Progenitor cell of endocrine pancreas (in vitro differentiated cells): ENCODE measurements at regions not wholly inside any gene's neighbourhood (a gene's known extent, or its start where the extent isn't known, plus 50 kb on each side); places are given as distances from the start of the nearest gene placed in this dataset.

ENCODE experiments used
- DNase-seq: peaks from one replicate; pipeline ENCODE4 v3.0.0; 2021; ENCODE audit warnings: low spot score; ENCODE audit not compliant: unreplicated experiment
- H3K27ac Mint-ChIP-seq: 2 replicates; pipeline ENCODE4 v1.8.0; 2021; ENCODE audit warnings: mild to moderate bottlenecking, moderate library complexity, mixed read lengths
- H3K27me3 Mint-ChIP-seq: 2 replicates; pipeline ENCODE4 v1.8.0; 2021; ENCODE audit warnings: mixed read lengths
- H3K36me3 Mint-ChIP-seq: 2 replicates; pipeline ENCODE4 v1.8.0; 2022; ENCODE audit warnings: mixed read lengths; ENCODE audit not compliant: insufficient read depth
- H3K4me1 Mint-ChIP-seq: 2 replicates; pipeline ENCODE4 v1.8.0; 2021; ENCODE audit warnings: low read depth, mixed read lengths
- H3K4me3 Mint-ChIP-seq: 2 replicates; pipeline ENCODE4 v1.8.0; 2021; ENCODE audit warnings: low read depth, mild to moderate bottlenecking, moderate library complexity, mixed read lengths
- H3K9me3 Mint-ChIP-seq: 2 replicates; pipeline ENCODE4 v1.8.0; 2021; ENCODE audit warnings: low read depth, mixed read lengths
- TF ChIP-seq, protein P1 (sequence below): fragments of 200-600 bp; sonication (generic); IDR thresholded peaks from one replicate; pipeline ENCODE4 v1.5.0; 2021; ENCODE audit warnings: antibody characterized with exemption, mild to moderate bottlenecking; ENCODE audit not compliant: unreplicated experiment

DNA sequence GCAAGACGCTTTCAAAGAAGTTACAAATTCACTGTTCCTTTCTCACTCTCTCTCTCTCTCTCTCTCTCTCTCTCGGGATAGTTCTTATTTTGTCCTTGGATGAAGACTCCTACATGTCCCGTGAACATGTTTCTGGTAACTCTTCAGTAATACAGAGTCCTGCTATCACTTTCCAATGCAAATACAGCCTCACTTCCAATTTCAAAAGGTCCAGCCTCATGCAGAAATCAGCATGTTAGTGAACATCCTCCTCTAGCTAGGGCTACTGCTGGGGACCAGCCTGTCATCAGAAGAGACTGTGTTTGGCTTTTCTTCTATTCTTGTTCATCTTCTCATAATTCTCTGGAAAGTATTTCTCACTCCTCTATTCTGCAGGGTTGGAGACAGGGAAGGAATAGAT lies 1306.7 kb upstream of the CELF4 start:
- no peaks in the 10 kb centered on the region for H3K27me3 Mint-ChIP-seq
- DNase-seq: no peak
- H3K4me1 Mint-ChIP-seq: peaks cover 1% of the 10 kb centered on the region
- no peaks in the 10 kb centered on the region for H3K36me3 Mint-ChIP-seq
- H3K4me3 Mint-ChIP-seq: no peak overlapping the region
- no peak overlapping the region for H3K27ac Mint-ChIP-seq
- TF ChIP-seq, protein P1, sequence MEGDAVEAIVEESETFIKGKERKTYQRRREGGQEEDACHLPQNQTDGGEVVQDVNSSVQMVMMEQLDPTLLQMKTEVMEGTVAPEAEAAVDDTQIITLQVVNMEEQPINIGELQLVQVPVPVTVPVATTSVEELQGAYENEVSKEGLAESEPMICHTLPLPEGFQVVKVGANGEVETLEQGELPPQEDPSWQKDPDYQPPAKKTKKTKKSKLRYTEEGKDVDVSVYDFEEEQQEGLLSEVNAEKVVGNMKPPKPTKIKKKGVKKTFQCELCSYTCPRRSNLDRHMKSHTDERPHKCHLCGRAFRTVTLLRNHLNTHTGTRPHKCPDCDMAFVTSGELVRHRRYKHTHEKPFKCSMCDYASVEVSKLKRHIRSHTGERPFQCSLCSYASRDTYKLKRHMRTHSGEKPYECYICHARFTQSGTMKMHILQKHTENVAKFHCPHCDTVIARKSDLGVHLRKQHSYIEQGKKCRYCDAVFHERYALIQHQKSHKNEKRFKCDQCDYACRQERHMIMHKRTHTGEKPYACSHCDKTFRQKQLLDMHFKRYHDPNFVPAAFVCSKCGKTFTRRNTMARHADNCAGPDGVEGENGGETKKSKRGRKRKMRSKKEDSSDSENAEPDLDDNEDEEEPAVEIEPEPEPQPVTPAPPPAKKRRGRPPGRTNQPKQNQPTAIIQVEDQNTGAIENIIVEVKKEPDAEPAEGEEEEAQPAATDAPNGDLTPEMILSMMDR: no peak
- no peaks in the 10 kb centered on the region for H3K9me3 Mint-ChIP-seq

DNA sequence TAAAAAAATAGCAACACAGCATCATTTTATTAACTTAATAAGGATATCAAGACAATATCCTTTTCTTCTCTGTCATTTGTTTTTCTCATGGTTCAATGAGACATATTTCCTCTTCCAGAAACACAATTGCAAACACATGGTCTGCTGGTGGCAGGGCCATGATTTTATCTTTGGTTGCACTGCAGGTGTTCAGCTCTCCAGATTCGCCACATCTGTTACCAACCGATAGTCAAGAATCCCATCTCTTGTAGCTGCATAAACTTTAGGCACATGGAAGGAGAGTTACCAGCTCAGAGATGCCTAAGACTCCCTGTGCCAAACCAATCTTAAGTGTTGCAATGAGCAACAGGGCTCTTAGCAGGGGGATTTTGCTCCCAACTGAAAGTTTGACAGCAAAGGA lies 1303.2 kb upstream of the CELF4 start:
- Mint-ChIP-seq H3K27ac (no peak overlapping the region), H3K4me1 (peaks cover 1% of the 10 kb centered on the region), H3K36me3 (no peaks in the 10 kb centered on the region), H3K4me3 (no peak overlapping the region), H3K9me3 (no peaks in the 10 kb centered on the region), H3K27me3 (no peaks in the 10 kb centered on the region)
- DNase-seq: no peak
- TF ChIP-seq, protein P1: no peak

DNA sequence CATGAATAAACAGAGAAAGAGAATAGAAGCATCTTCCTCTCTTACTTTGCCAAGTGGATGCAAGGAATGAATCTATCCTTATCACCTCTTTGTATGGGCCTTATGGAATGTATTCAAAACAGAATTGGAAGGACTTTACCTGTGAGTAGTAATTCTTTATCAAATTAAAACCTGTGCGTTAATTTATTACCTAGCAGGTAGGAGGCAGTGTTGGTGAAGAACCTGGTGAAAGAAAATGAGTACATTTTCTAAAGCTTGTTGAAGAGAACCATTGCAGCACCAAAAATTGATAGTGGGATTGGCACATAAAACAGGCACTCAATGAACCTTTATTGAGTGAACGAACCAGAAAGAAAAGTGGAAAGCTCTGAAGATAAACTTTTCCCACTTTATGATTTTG lies 1302.1 kb upstream of the CELF4 start:
- Mint-ChIP-seq H3K9me3 (no peaks in the 10 kb centered on the region), H3K4me3 (no peak overlapping the region), H3K27ac (no peak overlapping the region), H3K4me1 (peaks cover 1% of the 10 kb centered on the region), H3K27me3 (no peaks in the 10 kb centered on the region), H3K36me3 (no peaks in the 10 kb centered on the region)
- TF ChIP-seq, protein P1: no peak
- DNase-seq: no peak

DNA sequence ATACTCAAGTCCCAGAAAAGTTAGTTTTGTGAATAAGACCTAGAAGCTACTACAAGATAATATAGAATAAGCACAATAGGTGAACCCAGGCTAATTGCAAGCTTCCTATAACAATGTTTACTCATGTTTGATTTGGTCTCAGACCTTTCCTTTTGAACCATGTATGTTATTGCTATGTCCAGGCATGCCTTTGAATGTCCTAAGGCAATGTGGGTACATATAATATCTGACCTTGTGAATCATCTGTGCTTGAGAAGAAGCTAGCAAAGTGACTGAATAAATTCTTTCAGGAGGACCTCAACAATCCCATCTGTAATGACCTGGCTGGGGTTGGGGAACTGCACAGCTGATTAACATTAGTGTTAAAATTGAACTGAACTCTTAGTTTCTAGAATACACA lies 1285.9 kb upstream of the CELF4 start:
- H3K9me3 Mint-ChIP-seq: no peaks in the 10 kb centered on the region
- H3K27ac Mint-ChIP-seq: no peak overlapping the region
- TF ChIP-seq, protein P1: no peak
- H3K36me3 Mint-ChIP-seq: no peaks in the 10 kb centered on the region
- no peak for DNase-seq
- H3K4me1 Mint-ChIP-seq: no peaks in the 10 kb centered on the region
- H3K27me3 Mint-ChIP-seq: no peaks in the 10 kb centered on the region
- H3K4me3 Mint-ChIP-seq: no peak overlapping the region

DNA sequence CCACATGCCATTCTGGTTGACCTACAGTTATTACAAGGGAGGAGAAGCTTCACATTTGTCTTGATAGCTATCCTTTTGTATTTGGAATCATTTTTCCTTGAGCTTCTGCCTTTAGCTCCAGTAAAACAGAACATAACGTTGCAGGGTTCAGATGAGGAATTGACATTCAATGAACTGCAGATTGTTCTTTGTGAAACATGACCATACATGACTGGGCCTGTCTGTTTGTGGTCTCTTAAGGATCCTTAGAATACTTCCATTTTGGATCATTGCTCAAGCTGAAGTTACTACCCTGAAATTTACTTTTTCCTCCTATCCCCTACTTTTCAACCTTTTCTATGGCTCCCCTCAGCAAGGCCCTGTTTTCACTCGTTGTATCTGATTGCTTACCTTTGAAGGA lies 1281.7 kb upstream of the CELF4 start:
- H3K27me3 Mint-ChIP-seq: no peaks in the 10 kb centered on the region
- TF ChIP-seq, protein P1: no peak

More for the DNA sequence above, 1281.7 kb upstream of the CELF4 start:
- H3K36me3 Mint-ChIP-seq: no peaks in the 10 kb centered on the region
- no peaks in the 10 kb centered on the region for H3K9me3 Mint-ChIP-seq
- no peak for DNase-seq
- no peaks in the 10 kb centered on the region for H3K4me1 Mint-ChIP-seq
- H3K4me3 Mint-ChIP-seq: no peak overlapping the region
- H3K27ac Mint-ChIP-seq: no peak overlapping the region
